C1 segment of cervical spinal cord (tissue), 14 donors: ENCODE measurements at regions not wholly inside any gene's neighbourhood (a gene's known extent, or its start where the extent isn't known, plus 50 kb on each side); places are given as distances from the start of the nearest gene placed in this dataset.
"Not testable (repeated sequence)": the region's sequence is repeated elsewhere in the genome, so short reads cannot be mapped to it uniquely, and the experiment has no call there.

Experiments used
- DNase-seq, 14 donors: peaks; one replicate each; lab custom pipeline; 2025; lab: John Stamatoyannopoulos, UW

DNA sequence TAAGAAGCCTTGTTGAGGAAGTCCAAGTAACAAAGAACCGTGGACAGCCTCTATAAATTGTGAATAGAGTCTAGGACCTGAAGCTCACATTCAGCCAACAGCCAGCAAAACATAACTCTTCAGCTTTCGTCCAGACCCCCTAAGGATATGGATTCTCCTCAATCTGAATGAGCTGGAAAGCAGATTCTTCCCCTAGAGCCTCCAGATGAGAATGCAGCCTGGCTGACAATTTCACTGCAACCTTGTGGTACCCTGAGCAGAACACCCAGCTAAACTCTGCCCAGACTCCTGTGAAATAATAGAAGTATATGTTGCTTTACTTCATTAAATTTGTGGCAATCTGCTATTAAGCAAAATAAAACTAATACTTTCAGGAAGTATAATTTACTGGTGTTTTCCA is 483.5 kb upstream of the SLC8A1 start:
- DNase-seq: no peak

DNA sequence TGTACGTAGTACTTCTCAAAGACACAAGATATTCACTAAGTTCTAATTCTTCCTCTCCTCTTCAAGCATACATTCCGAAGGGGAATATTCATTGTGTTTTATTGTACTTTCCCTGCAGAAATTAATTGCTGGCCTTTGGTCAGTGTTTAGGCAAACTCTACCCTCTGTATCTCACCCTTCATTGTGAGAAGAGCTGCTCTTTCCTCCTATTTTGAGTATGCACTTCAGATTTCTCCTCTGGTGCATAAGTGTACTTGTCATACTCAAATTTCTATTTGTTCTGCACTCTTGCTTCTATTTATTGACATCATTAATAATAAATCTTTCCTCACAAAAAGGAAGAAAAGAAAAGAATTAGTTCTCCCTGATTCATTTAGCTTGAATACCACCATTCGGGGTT is 485.4 kb upstream of the SLC8A1 start:
- DNase-seq: no peak

DNA sequence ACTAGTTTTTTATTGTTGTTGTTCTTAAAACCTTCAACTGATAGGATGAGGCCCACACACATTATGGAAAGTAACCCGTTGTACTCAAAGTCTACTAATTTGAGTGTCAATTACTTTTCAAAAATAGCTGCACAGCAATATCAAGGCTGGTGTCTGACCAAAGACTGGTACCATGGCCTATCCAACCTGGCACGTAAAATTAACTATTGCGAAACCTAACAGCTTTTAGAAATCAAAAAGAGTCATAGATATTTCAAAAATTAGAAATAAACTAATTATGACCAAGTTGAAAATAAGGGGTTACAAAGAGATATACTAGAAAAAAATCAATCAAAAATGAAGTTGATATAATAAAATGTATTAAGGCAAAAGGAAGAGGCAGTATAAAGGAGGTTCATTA is 501.5 kb upstream of the SLC8A1 start:
- no peak for DNase-seq

DNA sequence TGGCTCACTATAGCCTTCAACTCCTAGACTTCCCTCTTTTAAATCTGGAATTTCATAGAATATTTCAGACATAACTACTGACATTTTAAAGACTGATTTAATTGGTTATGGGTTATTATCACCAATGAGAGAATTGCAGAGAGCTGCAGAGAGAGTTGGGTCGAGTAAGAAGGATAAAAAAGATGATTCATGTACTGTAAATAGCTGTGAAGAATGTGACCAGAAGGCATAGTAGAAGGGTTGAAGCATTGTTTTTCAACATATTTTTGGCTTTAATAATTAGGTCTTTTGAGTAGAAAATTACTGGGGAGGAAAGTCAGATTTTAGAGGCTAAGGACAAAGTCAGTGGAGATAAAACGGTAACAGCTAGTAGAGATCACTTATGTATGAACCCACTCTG is 503.2 kb upstream of the SLC8A1 start:
- DNase-seq: no peak

DNA sequence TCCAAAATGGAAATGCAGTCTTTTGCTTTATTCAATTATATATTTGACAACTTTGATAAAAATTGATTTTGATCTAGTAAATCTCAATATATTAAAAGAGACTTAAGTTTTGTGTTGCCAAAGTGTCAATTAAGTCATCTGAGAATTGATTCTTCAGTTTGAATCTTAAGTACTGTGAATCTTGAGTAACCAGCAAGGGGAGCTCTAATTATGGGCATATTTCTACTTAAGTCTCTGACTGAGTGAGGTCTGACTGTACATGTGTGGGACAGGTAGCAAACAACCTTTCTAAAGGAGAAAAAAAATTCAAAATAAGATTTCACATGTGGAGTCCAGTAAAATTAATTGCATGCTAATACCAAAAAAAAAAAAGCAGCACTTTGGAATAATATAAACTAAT is 503.7 kb upstream of the SLC8A1 start:
- DNase-seq: no peak

DNA sequence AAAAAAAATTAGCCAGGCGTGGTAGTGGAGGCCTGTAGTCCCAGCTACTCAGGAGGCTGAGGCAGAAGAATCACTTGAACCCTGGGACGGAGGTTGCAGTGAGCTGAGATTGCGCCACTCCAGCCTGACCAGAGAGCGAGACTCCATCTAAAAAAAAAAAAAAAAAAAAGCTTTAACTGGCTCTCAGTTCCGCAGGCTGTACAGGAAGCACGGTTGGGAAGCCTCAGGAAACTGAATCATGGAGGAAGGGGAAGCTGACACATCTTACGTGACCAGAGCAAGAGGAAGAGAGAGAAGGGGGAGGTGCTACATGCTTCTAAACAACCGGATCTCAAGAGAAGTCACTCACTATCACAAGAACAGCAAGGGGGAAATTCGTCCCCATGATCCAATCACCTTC is 505.6 kb upstream of the SLC8A1 start:
- DNase-seq: no peak

DNA sequence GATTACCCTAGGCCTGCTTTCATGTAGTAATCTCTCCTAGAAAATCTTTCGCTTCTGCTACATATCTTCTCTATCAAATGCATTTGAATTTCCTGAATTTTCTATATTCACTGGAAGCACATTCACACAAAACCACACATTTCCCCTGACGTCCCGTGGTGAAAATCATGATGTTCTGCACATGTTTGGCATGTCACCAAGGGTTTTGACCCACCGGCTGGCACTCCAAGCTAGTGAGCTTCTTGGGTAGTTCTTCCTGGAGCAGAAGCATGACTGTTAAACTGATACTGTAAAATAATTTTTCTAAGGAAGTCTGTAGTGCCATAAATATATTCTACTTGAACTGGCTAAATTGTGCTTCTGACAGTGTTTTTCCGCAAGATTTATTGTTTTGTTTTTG is 510.1 kb upstream of the SLC8A1 start:
- DNase-seq: no peak

DNA sequence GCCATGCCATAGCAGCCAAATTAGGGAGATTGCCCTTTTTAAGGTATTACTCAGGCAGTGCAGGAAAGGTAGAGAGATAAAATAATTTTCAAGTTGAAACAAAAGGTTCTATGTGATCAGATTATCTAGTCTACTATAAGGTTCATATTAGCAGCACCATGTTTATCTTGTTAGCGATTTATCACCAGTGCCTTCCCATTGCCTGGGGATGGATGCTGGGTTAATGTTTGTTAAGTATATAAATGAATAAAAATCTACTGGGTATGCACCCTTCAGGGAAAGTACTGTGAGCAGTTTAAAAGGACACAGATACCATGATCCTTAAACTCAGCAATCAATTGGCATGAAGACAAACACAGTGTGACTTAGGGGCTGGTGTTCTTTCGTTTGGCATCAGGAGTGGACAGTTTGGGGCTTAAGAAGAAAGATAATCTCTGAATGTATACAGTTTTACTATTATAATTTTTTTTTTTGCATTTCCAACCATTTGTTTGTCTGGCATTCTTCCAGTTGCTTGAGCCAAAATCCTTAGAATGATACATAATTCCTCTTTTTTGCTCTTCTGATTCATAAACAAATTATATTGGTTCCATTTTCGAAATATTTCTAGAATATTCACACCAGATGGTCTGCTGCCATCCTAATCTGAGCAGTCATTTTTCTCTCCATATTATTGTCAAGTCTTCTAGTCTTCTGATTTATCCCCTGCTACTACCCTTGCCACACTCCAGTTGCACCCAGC is 512.8 kb upstream of the SLC8A1 start:
- no peak for DNase-seq

DNA sequence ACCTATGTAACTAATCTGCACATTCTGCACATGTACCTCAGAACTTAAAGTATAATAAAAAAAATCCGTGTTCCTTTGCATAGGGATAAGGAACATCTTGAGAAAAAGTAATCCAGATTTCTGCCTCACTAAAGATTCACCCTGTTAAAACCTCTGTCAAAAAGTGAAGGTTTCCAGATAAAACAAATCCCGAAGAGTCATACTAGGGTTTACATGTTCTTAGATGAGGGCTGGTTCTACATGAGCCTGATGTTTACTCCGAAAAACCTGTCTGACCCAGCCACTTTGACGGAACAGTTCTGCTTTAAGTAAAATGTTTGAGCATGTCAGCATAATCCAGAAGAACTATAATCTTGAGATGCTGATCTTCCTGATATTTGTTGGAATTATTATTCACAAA is 515.6 kb upstream of the SLC8A1 start:
- DNase-seq: no peak

DNA sequence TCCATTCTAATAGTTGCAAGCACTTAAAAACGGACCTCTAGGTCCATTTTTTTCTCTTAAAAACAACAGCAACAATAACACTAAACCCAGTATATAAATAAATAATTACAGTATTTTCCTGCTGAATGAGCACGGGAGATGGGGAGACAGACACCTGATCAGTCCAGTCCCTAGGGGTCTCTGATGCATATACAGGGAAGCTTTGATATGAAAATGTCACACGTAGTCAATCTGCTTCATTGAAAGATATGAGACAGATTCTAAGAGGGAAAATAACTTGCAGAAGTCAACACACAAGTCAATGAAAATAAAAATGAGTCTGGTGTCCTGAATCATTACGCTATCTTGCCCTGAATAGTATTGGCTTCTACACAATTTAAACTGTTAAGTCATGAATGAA is 523.3 kb upstream of the SLC8A1 start:
- no peak for DNase-seq

DNA sequence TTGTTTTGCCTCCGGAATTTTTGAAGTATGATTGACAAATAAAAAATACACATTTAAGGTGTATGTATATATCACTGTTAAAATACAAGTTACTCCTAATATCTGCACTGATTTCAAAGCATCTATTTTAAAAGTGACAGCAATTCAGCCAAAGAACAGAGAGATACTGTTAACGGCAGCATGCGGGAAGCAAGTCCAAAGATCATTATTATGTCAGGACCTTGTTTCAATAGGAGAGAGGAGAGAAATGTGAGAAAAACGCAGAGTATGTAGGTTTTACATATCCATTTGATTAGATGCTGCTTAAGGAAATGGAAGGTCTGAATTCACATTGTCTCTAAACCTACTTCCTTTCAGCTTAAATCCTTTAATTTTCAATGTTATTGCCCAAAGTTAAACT is 545.5 kb upstream of the SLC8A1 start:
- no peak for DNase-seq

DNA sequence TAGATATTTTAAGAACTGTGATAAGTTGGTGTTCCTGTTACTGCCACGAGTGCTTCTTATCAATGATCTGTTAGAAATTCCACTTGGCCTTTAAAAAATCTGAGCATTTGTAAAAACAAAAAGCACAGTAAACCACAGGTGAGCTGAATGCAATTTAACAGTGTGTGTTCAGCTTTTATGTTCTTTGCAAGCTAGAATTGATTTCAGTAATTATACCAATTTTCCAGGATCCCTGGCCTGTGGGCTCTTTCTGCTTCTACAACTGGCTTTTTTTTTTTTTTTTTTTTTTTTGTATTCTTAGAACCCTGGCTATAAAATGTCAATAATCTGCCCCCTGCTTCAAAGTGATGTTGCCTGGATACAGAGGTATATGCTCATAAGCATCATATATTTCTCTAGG is 548.5 kb upstream of the SLC8A1 start:
- no peak for DNase-seq

DNA sequence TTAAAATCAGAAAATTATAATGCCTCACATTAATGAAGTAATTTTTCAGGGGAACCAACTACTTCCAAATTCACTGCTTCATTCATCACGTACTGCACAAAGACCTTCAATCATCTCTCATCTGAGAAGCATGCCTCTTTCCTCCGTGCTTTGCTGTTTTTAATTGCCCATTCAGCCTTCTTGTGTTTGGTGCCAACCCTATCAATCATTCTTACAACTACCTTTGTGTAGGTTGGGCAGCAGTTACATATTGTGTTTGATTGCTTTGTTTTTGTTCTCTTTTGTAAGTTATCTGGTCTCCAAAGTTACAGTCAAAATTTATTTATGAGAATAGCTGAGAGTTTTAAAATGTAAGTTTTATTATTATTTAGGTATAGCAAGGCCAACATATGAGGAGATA is 549.0 kb upstream of the SLC8A1 start:
- DNase-seq: no peak

DNA sequence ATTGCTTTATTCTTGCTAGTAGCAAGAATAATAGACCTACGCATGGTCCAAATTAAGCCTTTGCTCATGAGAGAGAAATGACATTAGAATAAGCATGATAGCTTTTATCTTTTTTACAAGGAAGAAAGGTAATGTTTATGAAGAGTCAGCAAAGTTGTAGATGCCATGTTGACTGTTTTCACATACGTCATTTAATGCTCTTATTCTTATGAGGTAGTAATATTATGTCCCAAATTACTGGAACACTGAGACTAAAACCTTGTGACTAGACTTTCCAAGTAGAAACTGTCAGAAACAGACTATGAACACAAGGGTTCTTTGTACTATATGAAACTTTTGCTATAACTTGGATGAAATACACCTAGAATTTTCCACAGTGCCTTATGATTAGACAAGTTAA is 552.8 kb upstream of the SLC8A1 start:
- DNase-seq: no peak

DNA sequence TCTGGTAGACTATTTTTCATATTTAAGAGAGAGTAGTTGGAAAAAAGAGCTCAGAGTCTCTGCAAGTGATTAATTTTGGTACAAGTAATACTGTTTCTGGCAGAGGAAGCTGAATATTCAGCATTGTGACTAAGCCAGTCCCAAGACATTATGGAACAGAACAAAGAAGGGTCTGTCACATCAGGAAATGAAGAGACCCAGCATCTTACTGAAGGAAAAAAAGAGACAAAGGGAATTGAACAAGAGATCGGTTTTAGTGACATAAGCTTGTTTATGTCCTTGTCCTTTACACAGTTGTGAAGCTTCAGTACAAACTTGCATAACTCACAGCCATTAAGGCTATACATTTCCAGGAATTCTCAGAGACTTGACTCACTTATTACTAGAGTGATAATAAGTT is 568.5 kb upstream of the SLC8A1 start:
- DNase-seq: peak in 1 of 14 donors; percentile 1

DNA sequence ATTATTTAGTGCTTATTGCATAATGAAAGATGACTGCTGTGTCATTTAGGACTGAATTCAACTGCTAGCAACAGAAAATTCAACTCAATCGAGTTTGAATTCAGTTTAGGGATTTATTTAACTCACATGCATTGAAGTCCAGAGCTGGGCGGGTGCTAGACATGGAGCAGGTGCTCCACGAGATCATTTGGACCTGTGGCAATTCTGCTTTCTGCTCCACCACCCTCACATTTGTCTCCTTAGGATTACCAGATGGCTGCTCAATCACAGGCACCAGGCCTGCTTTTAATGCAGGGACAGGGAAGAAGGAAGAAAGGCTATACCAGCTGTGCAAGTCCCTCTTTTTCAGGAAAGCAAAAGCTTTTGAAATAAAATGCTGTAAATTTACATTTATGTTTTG is 572.9 kb upstream of the SLC8A1 start:
- no peak for DNase-seq

DNA sequence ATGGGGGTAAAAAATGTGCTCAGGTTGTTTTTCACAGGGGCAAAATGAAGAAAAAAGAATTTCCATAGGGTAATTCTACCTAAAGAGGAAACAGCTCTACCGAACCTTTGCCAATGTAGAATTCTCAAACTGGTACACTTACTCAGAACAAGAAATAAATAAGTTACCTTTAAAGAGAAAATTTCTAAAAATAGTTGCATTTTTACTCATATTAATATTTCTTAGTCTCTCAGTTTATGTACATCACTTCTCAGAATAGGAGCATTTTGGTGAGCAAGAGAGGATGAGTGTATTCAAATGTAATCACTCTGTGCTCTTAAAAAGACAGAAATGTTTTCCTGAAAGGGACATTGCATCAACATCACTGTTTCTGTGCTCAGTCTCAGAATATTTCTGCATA is 574.7 kb upstream of the SLC8A1 start:
- no peak for DNase-seq

DNA sequence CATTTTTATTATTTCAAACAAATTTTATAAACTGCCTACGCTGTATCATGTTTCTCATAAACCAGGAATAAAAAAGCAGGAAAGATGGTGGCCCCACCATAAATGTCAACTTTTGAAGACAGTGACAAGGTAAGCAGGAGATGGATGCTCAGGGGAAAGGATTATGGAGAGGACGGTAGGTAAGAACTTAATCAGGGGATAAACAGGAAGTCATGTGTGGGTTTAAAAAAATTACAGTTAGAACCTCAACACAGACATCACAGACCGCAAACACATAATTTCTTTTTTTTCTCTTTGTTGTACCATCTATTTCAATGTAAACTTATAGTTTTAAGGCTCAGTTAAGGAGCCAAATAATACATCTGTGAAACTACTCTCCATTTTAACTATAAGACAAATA is 575.2 kb upstream of the SLC8A1 start:
- DNase-seq: no peak

DNA sequence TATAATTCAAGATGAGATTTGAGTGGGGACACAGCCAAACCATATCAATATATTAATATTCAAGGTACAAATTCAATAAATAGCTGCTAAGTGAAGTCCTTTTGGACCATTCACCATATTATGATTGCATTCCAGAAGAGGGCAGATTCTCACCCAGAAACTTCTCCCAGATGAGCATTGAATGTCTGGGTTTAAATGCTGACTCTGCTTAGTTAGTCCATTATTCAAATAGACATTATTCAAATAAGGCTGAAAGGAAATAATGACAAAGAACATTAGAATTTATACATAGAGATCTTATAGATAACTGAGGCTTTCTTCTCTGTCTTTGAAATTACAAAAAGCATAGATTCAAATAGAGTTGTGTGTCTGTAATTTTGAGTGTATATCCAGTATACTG is 579.4 kb upstream of the SLC8A1 start:
- no peak for DNase-seq

DNA sequence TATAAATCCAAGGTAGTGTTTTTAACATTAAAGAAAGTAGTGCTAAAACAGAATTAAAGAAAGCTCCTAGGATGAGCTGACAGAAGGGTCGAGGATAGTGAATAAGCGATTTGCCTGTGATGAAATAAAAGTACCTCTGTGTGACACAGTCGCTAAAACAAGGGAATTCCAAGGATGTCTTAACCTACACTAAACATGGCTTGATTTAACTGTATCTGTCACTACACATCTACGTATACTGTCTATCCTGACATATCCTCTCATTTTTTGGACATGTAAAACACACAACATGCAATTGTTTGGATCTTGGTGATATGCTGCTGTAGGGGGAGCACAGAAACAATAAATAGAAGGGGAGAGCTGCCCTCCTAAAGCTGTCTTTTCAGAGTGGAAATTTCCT is 580.8 kb upstream of the SLC8A1 start:
- DNase-seq: no peak

DNA sequence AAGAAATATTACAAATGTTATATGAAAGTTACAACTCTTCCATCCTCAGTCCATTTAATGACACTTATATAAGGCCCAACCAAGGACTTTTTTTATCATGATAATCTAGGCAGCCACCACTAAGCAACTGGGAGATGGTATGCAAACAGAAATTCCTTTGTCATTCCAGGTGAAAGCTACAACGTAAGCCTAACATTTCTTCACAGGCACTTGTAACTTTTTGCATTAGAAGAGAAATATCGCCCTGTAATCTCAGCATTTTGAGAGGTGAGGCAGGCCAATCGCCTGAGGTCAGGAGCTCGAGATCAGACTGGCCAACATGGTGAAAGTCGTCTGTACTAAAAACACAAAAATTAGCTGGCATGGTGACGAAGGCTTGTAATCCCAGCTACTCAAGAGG is 581.2 kb upstream of the SLC8A1 start:
- DNase-seq: no peak

DNA sequence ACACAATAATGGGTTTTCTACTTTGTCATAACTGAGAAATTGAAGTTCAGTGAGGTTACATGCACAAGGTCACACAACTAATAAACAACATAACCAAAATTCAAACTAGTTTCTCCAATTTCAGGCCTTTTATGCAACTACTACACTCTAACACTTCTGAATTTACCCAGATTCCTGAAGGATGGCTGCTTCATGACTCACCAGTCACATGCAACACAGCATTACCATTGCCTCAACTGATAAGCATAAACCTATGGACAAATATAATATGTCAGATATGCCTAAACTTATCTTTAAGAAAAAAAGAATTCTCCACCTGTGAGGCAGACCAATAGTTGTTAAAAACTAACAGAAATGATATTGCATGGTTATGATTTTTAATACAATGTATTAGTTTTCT is 586.5 kb upstream of the SLC8A1 start:
- DNase-seq: no peak

DNA sequence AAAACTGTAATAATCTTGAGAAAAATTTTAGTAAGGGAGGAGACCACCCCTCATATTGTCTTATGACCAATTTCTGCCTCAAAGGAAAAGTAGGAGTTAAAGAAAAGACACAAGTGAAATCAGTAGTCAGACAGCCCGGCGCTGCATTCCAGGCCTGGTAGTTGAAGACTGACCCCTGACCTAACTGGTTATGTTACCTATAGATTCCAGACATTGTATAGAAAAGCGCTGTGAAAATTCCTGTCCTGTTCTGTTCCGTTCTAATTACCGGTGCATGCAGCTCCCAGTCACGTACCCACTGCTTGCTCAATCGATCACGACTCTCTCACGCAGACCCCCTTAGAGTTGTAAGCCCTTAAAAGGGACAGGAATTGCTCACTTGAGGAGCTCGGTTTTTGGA is 587.9 kb upstream of the SLC8A1 start:
- not testable (repeated sequence) for DNase-seq

DNA sequence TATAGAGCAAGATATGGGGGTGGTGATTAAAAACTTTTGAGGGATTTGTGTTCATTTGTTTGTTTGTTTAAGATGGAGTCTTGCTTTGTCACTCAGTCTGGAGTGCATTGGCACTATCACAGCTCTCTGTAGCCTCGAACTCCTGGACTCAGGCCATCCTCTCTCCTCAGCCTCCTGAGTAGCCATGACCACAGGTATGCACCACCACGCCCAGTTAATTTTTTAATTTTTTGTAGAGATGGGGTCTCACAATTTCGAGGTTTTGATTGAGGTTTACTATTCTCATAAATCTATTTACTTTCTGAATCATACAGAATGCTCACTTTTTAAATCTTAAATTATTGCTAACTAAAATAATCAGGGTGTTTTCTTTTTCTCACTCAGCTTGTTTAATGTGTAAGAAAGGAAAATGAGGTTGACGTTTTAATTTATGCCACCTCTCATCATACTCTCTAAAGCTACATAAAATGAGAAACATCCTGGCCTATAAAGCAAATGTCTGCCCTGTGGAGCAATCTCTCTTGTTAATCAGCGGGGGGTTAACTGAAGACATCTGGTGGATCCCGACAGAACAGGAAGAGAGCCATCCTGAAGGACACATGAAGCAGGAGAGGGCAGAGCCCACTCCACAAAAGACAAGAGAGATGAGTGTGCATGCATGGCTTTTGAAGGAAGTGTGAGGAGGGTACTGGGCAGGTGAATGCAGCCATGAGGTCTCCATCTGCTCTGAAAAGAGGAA is 589.1 kb upstream of the SLC8A1 start:
- DNase-seq: no peak
